ENCODE measurements at regions not wholly inside any gene's neighbourhood (a gene's known extent, or its start where the extent isn't known, plus 50 kb on each side); places are given as distances from the start of the nearest gene placed in this dataset.
A peak's percentile ranks its signal among the peaks of the same experiment; 100 is the strongest.

DNA sequence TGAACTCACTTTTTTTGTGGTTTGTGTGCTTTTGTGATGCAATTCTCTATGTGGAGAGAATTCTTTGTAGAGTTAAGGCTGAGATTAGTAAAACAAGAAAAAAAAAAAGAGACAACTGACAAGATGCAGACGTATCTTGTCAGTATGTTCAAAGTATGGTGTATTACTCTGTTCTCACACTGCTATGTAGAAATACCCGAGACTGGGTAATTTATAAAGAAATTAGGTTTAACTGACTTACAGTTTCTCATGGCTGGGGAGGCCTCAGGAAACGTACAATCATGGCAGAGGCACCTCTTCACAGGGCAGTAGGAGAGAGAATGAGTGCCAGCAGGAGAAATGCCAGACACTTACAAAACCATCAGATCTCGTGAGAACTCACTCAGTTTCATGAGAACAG, 475.2 kb upstream of the CDH18 start:
- no peak for DNase-seq (ENCODE audit: low read depth)

DNA sequence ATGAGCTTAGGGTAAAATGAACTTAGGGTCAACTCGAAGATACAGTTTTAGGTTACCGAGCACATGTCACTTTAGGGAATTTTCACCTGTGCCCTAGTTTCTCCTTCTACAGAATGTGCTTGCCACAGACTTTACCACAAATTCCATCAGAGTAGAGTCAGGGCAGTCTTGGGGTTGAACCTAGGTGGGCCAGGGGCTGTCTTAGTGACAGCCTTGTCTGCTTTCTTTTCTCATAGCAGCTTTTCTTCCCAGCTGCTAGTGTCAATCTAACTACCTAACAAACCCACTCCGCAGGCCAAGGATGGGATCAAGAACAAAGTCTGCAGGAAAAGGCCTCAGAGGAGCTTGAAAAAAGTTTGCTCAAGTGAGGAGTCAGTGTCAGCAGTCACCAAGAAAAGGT, 458.1 kb upstream of the CDH18 start:
- no peak for DNase-seq (ENCODE audit: low read depth)

DNA sequence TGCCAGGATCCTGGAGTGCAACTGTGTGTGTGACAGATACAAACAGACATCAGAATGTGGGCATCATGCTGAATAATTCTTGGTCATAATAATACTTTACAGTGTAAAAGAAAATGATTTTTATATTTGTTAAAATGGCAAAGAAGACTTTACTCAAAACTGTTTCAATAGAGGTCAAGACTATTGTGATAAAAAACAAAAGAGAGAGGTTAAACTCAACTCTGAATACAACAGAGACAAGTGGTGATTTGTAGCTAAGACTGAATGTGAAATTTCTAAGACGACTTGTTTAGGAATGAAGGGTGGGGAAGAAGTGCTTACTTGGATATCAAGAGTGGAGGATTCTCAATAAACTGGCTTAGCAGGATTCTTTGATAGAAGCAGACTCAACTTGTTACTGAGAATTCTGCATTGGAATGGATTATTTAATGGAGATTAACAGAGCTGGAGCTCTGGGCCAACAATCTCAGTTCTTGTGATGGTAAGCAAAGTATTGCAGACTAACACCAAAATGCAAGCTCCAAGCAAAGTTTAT, 457.4 kb upstream of the CDH18 start:
- no peak for DNase-seq (ENCODE audit: low read depth)

DNA sequence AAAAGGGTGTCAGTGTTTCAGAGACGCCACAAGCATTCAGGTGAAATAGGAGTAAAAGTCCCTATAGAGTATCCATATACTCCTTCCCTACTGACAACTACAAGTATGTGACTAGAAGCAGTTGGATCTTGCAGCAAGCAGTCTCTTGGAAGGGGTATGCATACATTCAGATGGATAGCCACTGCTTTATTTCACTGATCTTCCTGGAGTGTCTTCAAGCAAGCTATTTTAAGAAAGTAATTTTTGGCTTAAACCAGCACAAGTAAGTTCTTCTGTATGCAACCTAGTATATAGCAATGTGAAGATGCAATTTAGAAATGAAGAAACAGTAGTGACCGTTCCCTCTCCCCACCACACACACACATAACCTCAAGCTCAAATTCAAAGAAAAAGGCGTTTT, 446.8 kb upstream of the CDH18 start:
- DNase-seq (ENCODE audit: low read depth), result peak; percentile 9

DNA sequence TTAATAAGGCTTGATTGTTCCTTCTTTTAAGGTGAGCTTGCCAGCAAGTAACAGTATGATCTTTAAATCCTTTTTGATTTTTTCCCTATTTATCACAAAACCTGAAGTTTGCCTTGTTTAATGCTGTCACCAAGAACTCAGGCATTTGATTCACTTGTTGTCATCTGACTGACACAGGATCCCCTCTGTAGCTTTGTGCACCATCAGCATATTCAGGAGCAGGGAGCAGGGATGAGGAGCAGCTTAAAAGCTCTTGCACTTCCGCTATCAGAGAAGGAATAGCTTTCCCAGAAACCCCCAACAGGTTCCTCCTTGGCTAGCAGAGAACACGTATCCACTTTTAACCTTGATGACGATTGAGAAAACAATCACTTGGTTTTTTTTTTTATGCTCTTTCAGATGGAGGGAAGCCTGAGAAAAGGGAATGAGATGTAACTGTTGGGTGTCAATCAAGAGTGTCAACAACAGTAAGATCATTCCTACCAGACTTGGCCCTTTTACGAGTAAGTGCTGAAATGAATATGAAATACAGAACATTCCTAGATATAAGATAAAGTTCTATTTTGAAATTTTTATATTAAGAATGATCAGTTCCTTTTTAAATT, 433.1 kb upstream of the CDH18 start:
- DNase-seq (ENCODE audit: low read depth), result no peak

All from forelimb muscle (tissue), 1 donor.